ENCODE measurements at regions not wholly inside any gene's neighbourhood (a gene's known extent, or its start where the extent isn't known, plus 50 kb on each side); places are given as distances from the start of the nearest gene placed in this dataset.

GRCh38 chr4:52172166-52172565 is 121.1 kb downstream of the SPATA18 start:
- Histone ChIP-seq H3K27ac (ENCODE audit: low read depth in 1 of 2, low read length in 2 of 2) (no peak overlapping the region), H3K9ac (ENCODE audit: low read depth in 1 of 2, low read length in 2 of 2) (no peak overlapping the region), H3K27me3 (ENCODE audit: control insufficient read depth in 4 of 4, insufficient read depth in 4 of 4, low read length in 3 of 4) (no peaks in the 10 kb centered on the region), H3K4me1 (ENCODE audit: control insufficient read depth in 4 of 4, insufficient read depth in 4 of 4, low read length in 3 of 4) (peaks cover 0 to 2% (median 1%) of the 10 kb centered on the region in 4 donors), H3K36me3 (ENCODE audit: control insufficient read depth in 4 of 4, insufficient read depth in 3 of 4, low read depth in 1 of 4, low read length in 3 of 4) (no peaks in the 10 kb centered on the region), H3K4me3 (ENCODE audit: low read depth in 1 of 3, low read length in 3 of 3) (no peak overlapping the region), H3K9me3 (ENCODE audit: control insufficient read depth in 4 of 4, low read length in 3 of 4) (no peaks in the 10 kb centered on the region)
- TF ChIP-seq CTCF (IDR thresholded peaks at IDR 0.05; ENCODE audit: low read depth, low read length, missing input control) (no peak), RAD21 (IDR thresholded peaks at IDR 0.05) (peak in 1 of 2 donors; percentile 15)
- no peak for DNase-seq (ENCODE audit: low spot score)
- 80% methylated on average over 1 of the region's 1 CpG for WGBS

DNA sequence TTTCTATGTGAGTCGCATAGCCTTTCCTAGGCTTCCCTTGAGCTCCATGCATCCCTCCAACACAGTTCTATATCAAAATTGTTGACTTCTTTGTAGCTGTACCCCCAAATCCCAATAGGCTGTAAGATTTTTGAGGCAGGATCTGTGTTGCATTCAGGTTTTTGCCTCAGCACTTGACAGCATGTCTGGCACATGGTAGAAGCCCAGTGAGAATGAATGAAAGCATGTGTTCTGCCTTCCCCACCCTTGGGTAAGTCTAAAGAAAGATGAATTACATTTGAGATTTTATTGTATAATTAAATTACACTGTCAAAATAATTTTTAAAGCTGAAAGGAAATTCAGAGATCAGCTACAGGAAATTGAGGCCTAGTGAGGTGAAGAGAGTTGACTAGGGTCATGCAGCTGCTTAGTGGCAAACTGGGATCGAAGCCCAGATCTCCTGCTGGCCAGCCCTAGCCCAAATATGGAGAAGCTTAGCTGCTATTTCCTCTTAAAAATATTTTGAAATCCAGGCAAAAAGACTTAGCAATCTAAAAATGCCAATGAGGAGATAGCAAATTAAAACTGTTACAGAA is 122.5 kb downstream of the SPATA18 start:
- 67% methylated on average over 2 of the region's 2 CpGs for WGBS
- H3K9ac ChIP-seq (ENCODE audit: low read depth in 1 of 2, low read length in 2 of 2) = no peak overlapping the region
- DNase-seq (ENCODE audit: low spot score) = no peak
- no peaks in the 10 kb centered on the region for H3K27me3 ChIP-seq (ENCODE audit: control insufficient read depth in 4 of 4, insufficient read depth in 4 of 4, low read length in 3 of 4)
- H3K4me1 ChIP-seq (ENCODE audit: control insufficient read depth in 4 of 4, insufficient read depth in 4 of 4, low read length in 3 of 4) = peaks cover 0 to 2% (median 1%) of the 10 kb centered on the region in 4 donors
- H3K4me3 ChIP-seq (ENCODE audit: low read depth in 1 of 3, low read length in 3 of 3) = no peak overlapping the region
- TF ChIP-seq CTCF (IDR thresholded peaks at IDR 0.05; ENCODE audit: low read depth, low read length, missing input control) (no peak), NR2F2 (IDR thresholded peaks at IDR 0.05) (peak; percentile 99), RXRA (IDR thresholded peaks at IDR 0.05) (peak in 1 of 2 donors; percentile 41)
- no peaks in the 10 kb centered on the region for H3K36me3 ChIP-seq (ENCODE audit: control insufficient read depth in 4 of 4, insufficient read depth in 3 of 4, low read depth in 1 of 4, low read length in 3 of 4)
- H3K27ac ChIP-seq (ENCODE audit: low read depth in 1 of 2, low read length in 2 of 2) = no peak overlapping the region
- H3K9me3 ChIP-seq (ENCODE audit: control insufficient read depth in 4 of 4, low read length in 3 of 4) = peaks cover 0 to 2% (median 0%) of the 10 kb centered on the region in 4 donors

DNA sequence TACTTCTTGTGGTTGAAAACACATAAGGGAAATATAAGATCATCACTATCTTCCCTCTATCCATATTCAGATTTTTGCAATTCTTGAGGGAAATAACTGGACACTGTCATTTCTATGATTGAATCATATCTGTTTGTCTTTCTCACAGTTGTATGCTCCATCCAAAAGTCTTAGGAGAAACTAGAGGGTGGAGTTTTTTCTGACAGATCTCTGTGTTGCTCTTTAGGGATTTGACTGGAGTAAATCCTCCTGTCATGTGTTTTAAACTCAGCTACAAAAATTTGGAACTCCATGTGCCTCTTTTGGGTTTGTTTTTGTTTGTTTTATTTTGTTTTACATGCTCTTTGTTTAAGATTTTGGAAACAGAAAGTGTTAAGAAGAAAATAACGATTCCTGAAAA is 136.5 kb downstream of the SPATA18 start:
- Histone ChIP-seq H3K4me1 (ENCODE audit: control insufficient read depth in 4 of 4, insufficient read depth in 4 of 4, low read length in 3 of 4) (peaks cover 0 to 4% (median 2%) of the 10 kb centered on the region in 4 donors), H3K36me3 (ENCODE audit: control insufficient read depth in 4 of 4, insufficient read depth in 3 of 4, low read depth in 1 of 4, low read length in 3 of 4) (no peaks in the 10 kb centered on the region)

More for the DNA sequence above, 136.5 kb downstream of the SPATA18 start:
- H3K27me3 ChIP-seq (ENCODE audit: control insufficient read depth in 4 of 4, insufficient read depth in 4 of 4, low read length in 3 of 4) = no peaks in the 10 kb centered on the region
- H3K4me3 ChIP-seq (ENCODE audit: low read depth in 1 of 3, low read length in 3 of 3) = no peak overlapping the region
- no peak overlapping the region for H3K9ac ChIP-seq (ENCODE audit: low read depth in 1 of 2, low read length in 2 of 2)
- no peak for TF ChIP-seq HNF4A (conservative IDR thresholded peaks at IDR 0.05)
- no peak for TF ChIP-seq HNF4G (IDR thresholded peaks at IDR 0.05)
- no peak for TF ChIP-seq RXRA (IDR thresholded peaks at IDR 0.05)
- TF ChIP-seq CTCF (IDR thresholded peaks at IDR 0.05; ENCODE audit: low read depth, low read length, missing input control) = no peak
- no peak for TF ChIP-seq TAF1 (conservative IDR thresholded peaks at IDR 0.05)
- DNase-seq (ENCODE audit: low spot score) = no peak
- H3K9me3 ChIP-seq (ENCODE audit: control insufficient read depth in 4 of 4, low read length in 3 of 4) = no peaks in the 10 kb centered on the region
- 50% methylated on average over 1 of the region's 1 CpG for WGBS
- H3K27ac ChIP-seq (ENCODE audit: low read depth in 1 of 2, low read length in 2 of 2) = no peak overlapping the region

Measured in liver (tissue), 8 donors.